Activated CD8-positive, alpha-beta memory T cell treated with anti-CD3 and anti-CD28 coated beads for 48 hours (primary cell): ENCODE measurements at regions not wholly inside any gene's neighbourhood (a gene's known extent, or its start where the extent isn't known, plus 50 kb on each side); places are given as distances from the start of the nearest gene placed in this dataset.

ENCODE experiments used
- DNase-seq, 3 experiments: peaks; one replicate each; pipeline ENCODE4 v3.0.0-alpha.2; 2020; ENCODE audit warnings: low read depth in 2 of 3, low spot score in 2 of 3

GRCh38 chr14:104421892-104422828, 157.4 kb upstream of the C14orf180 start:
- no peak for DNase-seq

- no peak for DNase-seq
Measured at GRCh38 chr14:104422837-104423681, 156.5 kb upstream of the C14orf180 start.

GRCh38 chr14:104423701-104424405, 155.7 kb upstream of the C14orf180 start:
- no peak for DNase-seq

- no peak for DNase-seq
Measured at GRCh38 chr14:104424406-104425072, 155.0 kb upstream of the C14orf180 start.

GRCh38 chr14:104425171-104425681, 154.3 kb upstream of the C14orf180 start:
- DNase-seq, result no peak

- no peak for DNase-seq
Measured at GRCh38 chr14:104425763-104426646, 153.6 kb upstream of the C14orf180 start.

GRCh38 chr14:104427131-104427851, 152.3 kb upstream of the C14orf180 start:
- no peak for DNase-seq

- no peak for DNase-seq
Measured at GRCh38 chr14:104428333-104428851, 151.2 kb upstream of the C14orf180 start.

- DNase-seq, result no peak
Measured at GRCh38 chr14:104428860-104429259, 150.7 kb upstream of the C14orf180 start.

GRCh38 chr14:104429291-104429861, 150.2 kb upstream of the C14orf180 start:
- no peak for DNase-seq

GRCh38 chr14:104431351-104431928, 148.1 kb upstream of the C14orf180 start:
- DNase-seq, result no peak

GRCh38 chr14:104431929-104432541, 147.5 kb upstream of the C14orf180 start:
- no peak for DNase-seq

GRCh38 chr14:104432611-104433231, 146.8 kb upstream of the C14orf180 start:
- DNase-seq, result no peak

- DNase-seq, result no peak
Measured at GRCh38 chr14:104433401-104434213, 146.0 kb upstream of the C14orf180 start.

- DNase-seq, result no peak
Measured at GRCh38 chr14:104434214-104435076, 145.1 kb upstream of the C14orf180 start.
